ENCODE measurements at regions not wholly inside any gene's neighbourhood (a gene's known extent, or its start where the extent isn't known, plus 50 kb on each side); places are given as distances from the start of the nearest gene placed in this dataset.
A peak's percentile ranks its signal among the peaks of the same experiment; 100 is the strongest.

GRCh38 chr20:40960101-40960500, 68.5 kb upstream of the TOP1 start:
- DNase-seq (ENCODE audit: low spot score): no peak

GRCh38 chr20:40960521-40960956, 68.1 kb upstream of the TOP1 start:
- no peak for DNase-seq (ENCODE audit: low spot score)

GRCh38 chr20:40961176-40961575, 67.4 kb upstream of the TOP1 start:
- no peak for DNase-seq (ENCODE audit: low spot score)

GRCh38 chr20:40961686-40962640, 66.7 kb upstream of the TOP1 start:
- DNase-seq (ENCODE audit: low spot score): no peak

GRCh38 chr20:40962733-40963504, 65.7 kb upstream of the TOP1 start:
- DNase-seq (ENCODE audit: low spot score): peak; percentile 85

- DNase-seq (ENCODE audit: low spot score): no peak
Observed at GRCh38 chr20:40963505-40963845, 65.1 kb upstream of the TOP1 start.

GRCh38 chr20:40965671-40966070, 63.0 kb upstream of the TOP1 start:
- DNase-seq (ENCODE audit: low spot score): no peak

- DNase-seq (ENCODE audit: low spot score): peak; percentile 86
Observed at GRCh38 chr20:40966103-40966502, 62.5 kb upstream of the TOP1 start.

GRCh38 chr20:40966516-40967185, 62.0 kb upstream of the TOP1 start:
- no peak for DNase-seq (ENCODE audit: low spot score)

- DNase-seq (ENCODE audit: low spot score): no peak
Observed at GRCh38 chr20:40967700-40968099, 60.9 kb upstream of the TOP1 start.

- DNase-seq (ENCODE audit: low spot score): peak; percentile 89
Observed at GRCh38 chr20:40968816-40969562, 59.6 kb upstream of the TOP1 start.

- DNase-seq (ENCODE audit: low spot score): no peak
Observed at GRCh38 chr20:40970218-40970617, 58.4 kb upstream of the TOP1 start.

GRCh38 chr20:40977218-40977617, 51.4 kb upstream of the TOP1 start:
- no peak for DNase-seq (ENCODE audit: low spot score)

GRCh38 chr20:40978761-40979160, 49.9 kb upstream of the TOP1 start:
- no peak for DNase-seq (ENCODE audit: low spot score)
